Activated T-helper 1 cell treated with anti-CD3 and anti-CD28 coated beads, Interleukin-12 subunit alpha, Interleukin-12 subunit beta, Interleukin-2, Interleukin-4 antibody, amounts not matched to agents 30 ng/mL and 10 ng/mL and 1 ng/mL, durations not matched to agents 14 hours and 24 hours and 36 hours (primary cell): ENCODE measurements at regions not wholly inside any gene's neighbourhood (a gene's known extent, or its start where the extent isn't known, plus 50 kb on each side); places are given as distances from the start of the nearest gene placed in this dataset.

Experiments used
- DNase-seq: peaks from one replicate; pipeline ENCODE4 v3.0.0; 2021; ENCODE audit warnings: low spot score
- H3K27ac Mint-ChIP-seq: one replicate; pipeline ENCODE4 v1.8.0; 2021; ENCODE audit warnings: mild to moderate bottlenecking, mixed read lengths
- H3K27me3 Mint-ChIP-seq: one replicate; pipeline ENCODE4 v1.8.0; 2022; ENCODE audit warnings: mild to moderate bottlenecking, moderate library complexity, mixed read lengths; ENCODE audit not compliant: insufficient read depth
- H3K36me3 Mint-ChIP-seq: one replicate; pipeline ENCODE4 v1.8.0; 2021; ENCODE audit warnings: low read depth, mixed read lengths
- H3K4me1 Mint-ChIP-seq: one replicate; pipeline ENCODE4 v1.8.0; 2021; ENCODE audit warnings: low read depth, mixed read lengths
- H3K4me3 Mint-ChIP-seq: one replicate; pipeline ENCODE4 v1.8.0; 2021; ENCODE audit warnings: mild to moderate bottlenecking, moderate library complexity, mixed read lengths
- H3K9me3 Mint-ChIP-seq: one replicate; pipeline ENCODE4 v1.8.0; 2021; ENCODE audit warnings: mixed read lengths
- intact Hi-C: fragments of 100-400 bp; cut with micrococcal nuclease; formaldehyde crosslinking; loops from one replicate; pipeline ENCODE4 v1.15.1; 2024

- H3K9me3 Mint-ChIP-seq: no peaks in the 10 kb centered on the region
- H3K4me3 Mint-ChIP-seq: no peak overlapping the region
- H3K4me1 Mint-ChIP-seq: no peaks in the 10 kb centered on the region
- DNase-seq: no peak
- intact Hi-C loops: no loop called here
- peaks cover 6% of the 10 kb centered on the region for H3K27me3 Mint-ChIP-seq
- H3K36me3 Mint-ChIP-seq: no peaks in the 10 kb centered on the region
- H3K27ac Mint-ChIP-seq: no peak overlapping the region
Measured at GRCh38 chr2:11024687-11025086, 113.0 kb downstream of the KCNF1 start.

- Mint-ChIP-seq H3K27me3 (peaks cover 8% of the 10 kb centered on the region), H3K4me1 (no peaks in the 10 kb centered on the region), H3K27ac (no peak overlapping the region), H3K9me3 (no peaks in the 10 kb centered on the region), H3K4me3 (no peak overlapping the region), H3K36me3 (no peaks in the 10 kb centered on the region)
- intact Hi-C loops: no loop called here
- DNase-seq: no peak
Measured at GRCh38 chr2:11026286-11026921, 114.7 kb downstream of the KCNF1 start.

DNA sequence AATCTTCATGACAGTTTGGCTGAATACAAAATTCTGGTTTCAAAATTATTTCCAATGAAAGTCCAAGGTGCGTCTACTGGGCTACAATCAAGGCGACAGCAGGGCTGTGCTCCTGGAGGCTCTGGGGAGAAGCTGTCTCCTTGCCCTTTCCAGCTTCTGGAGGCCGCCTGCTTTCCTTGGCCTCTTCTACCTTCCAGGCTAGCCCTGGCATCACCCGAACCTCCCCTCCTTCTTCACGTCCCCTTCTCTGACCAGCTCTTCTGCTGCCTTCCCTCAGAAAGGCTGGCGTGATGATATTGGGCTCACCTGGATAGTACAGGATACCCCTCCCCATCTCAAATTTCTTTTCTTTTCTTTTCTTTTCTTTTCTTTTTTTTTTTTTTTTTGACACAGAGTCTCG lies 115.5 kb downstream of the KCNF1 start:
- Mint-ChIP-seq H3K36me3 (no peaks in the 10 kb centered on the region), H3K4me3 (no peak overlapping the region), H3K4me1 (no peaks in the 10 kb centered on the region), H3K27me3 (peaks cover 2% of the 10 kb centered on the region), H3K27ac (no peak overlapping the region), H3K9me3 (no peaks in the 10 kb centered on the region)
- intact Hi-C loops: no loop called here
- DNase-seq: no peak

- Mint-ChIP-seq H3K9me3 (no peaks in the 10 kb centered on the region), H3K36me3 (no peaks in the 10 kb centered on the region), H3K4me3 (no peak overlapping the region), H3K4me1 (no peaks in the 10 kb centered on the region), H3K27me3 (peaks cover 2% of the 10 kb centered on the region), H3K27ac (no peak overlapping the region)
- intact Hi-C loops: no loop called here
- no peak for DNase-seq
Measured at GRCh38 chr2:11028407-11028916, 116.7 kb downstream of the KCNF1 start.

DNA sequence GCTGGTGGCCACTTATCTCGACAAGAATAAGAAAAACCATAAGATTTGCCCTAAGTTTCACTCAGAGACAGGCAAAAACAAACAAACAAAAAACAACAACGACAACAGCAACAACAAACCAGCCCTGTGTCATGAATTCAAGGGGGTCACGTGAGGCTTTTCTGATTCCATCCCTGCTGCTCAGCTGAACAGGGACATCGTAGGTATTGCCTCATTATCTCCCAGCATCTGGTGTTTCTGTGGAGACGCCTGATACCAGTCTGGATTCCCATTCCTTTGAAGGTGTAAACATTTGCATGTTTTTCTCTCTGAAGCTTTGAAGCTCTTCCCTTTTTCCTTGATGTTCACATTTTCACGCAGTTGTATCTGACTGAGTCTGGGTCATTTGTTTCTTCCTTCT lies 117.4 kb downstream of the KCNF1 start:
- intact Hi-C loops: no loop called here
- Mint-ChIP-seq H3K4me1 (no peaks in the 10 kb centered on the region), H3K36me3 (no peaks in the 10 kb centered on the region), H3K4me3 (no peak overlapping the region), H3K9me3 (no peaks in the 10 kb centered on the region), H3K27ac (no peak overlapping the region), H3K27me3 (peaks cover 2% of the 10 kb centered on the region)
- DNase-seq: no peak

DNA sequence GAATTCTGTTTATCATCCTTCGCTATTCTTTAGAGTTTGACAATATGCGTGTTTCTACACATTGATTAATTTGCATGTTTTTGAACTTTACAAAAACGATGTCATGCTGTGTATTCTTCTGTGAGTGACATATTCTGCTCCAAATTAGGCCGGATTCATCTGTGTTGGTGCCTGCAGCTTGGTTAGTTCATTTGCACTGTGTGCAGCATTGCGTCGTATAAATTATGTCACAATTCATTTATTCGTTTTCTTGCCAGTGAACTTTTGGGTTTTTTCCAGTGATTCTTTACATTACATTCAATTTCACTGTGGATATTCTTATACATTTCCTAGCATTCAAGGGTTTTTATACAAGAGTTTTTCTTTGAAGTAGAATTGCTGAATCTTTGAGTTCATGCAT lies 118.3 kb downstream of the KCNF1 start:
- Mint-ChIP-seq H3K4me1 (no peaks in the 10 kb centered on the region), H3K27ac (no peak overlapping the region), H3K27me3 (peaks cover 2% of the 10 kb centered on the region), H3K9me3 (no peaks in the 10 kb centered on the region), H3K4me3 (no peak overlapping the region), H3K36me3 (peaks cover 2% of the 10 kb centered on the region)
- DNase-seq: no peak
- intact Hi-C loops: no loop called here

GRCh38 chr2:11030909-11031308 lies 119.2 kb downstream of the KCNF1 start:
- H3K9me3 Mint-ChIP-seq: no peaks in the 10 kb centered on the region
- DNase-seq: no peak
- H3K27ac Mint-ChIP-seq: no peak overlapping the region
- intact Hi-C loops: no loop called here
- H3K27me3 Mint-ChIP-seq: peaks cover 3% of the 10 kb centered on the region
- peaks cover 2% of the 10 kb centered on the region for H3K36me3 Mint-ChIP-seq
- H3K4me3 Mint-ChIP-seq: no peak overlapping the region
- H3K4me1 Mint-ChIP-seq: no peaks in the 10 kb centered on the region

- H3K27me3 Mint-ChIP-seq: peaks cover 8% of the 10 kb centered on the region
- H3K9me3 Mint-ChIP-seq: peaks cover 2% of the 10 kb centered on the region
- H3K4me1 Mint-ChIP-seq: no peaks in the 10 kb centered on the region
- intact Hi-C loops: no loop called here
- H3K36me3 Mint-ChIP-seq: peaks cover 2% of the 10 kb centered on the region
- no peak overlapping the region for H3K27ac Mint-ChIP-seq
- no peak for DNase-seq
- no peak overlapping the region for H3K4me3 Mint-ChIP-seq
Measured at GRCh38 chr2:11031876-11032275, 120.1 kb downstream of the KCNF1 start.

GRCh38 chr2:11032396-11032795 lies 120.7 kb downstream of the KCNF1 start:
- H3K9me3 Mint-ChIP-seq: peaks cover 7% of the 10 kb centered on the region
- no peak overlapping the region for H3K27ac Mint-ChIP-seq
- intact Hi-C loops: no loop called here
- H3K4me1 Mint-ChIP-seq: no peaks in the 10 kb centered on the region
- H3K4me3 Mint-ChIP-seq: no peak overlapping the region
- peaks cover 2% of the 10 kb centered on the region for H3K36me3 Mint-ChIP-seq
- H3K27me3 Mint-ChIP-seq: peaks cover 9% of the 10 kb centered on the region
- DNase-seq: no peak

- Mint-ChIP-seq H3K4me1 (no peaks in the 10 kb centered on the region), H3K27ac (no peak overlapping the region), H3K9me3 (peaks cover 13% of the 10 kb centered on the region), H3K27me3 (peaks cover 9% of the 10 kb centered on the region), H3K36me3 (peaks cover 2% of the 10 kb centered on the region), H3K4me3 (no peak overlapping the region)
- intact Hi-C loops: no loop called here
- no peak for DNase-seq
Measured at GRCh38 chr2:11033114-11033513, 121.4 kb downstream of the KCNF1 start.

GRCh38 chr2:11038641-11039040 lies 116.6 kb upstream of the SLC66A3 start:
- peaks cover 2% of the 10 kb centered on the region for H3K36me3 Mint-ChIP-seq
- no peak overlapping the region for H3K4me3 Mint-ChIP-seq
- no peaks in the 10 kb centered on the region for H3K4me1 Mint-ChIP-seq
- peaks cover 14% of the 10 kb centered on the region for H3K27me3 Mint-ChIP-seq
- intact Hi-C loops: no loop called here
- peaks cover 28% of the 10 kb centered on the region for H3K9me3 Mint-ChIP-seq
- H3K27ac Mint-ChIP-seq: no peak overlapping the region
- DNase-seq: no peak

DNA sequence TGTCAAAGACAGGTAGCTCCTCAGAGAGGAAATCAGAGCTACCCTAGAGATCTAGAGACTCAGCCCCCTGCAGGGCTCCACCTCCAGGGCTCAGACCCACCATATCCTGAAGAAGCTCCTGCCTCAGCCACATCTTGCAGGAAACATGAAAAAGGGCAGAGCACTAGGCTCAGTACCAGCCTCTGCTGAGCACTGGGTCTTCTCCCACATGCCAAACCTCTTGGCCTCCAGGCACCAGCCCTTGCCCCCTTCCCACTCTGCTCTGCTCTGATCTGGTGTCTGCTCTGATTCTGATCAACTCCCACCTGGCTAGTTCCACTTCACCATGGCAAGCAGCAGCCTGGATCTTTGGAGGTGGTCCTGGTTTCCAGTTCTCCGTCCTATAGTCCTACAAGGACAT lies 114.3 kb upstream of the SLC66A3 start:
- DNase-seq: no peak
- Mint-ChIP-seq H3K27ac (no peak overlapping the region), H3K4me3 (no peak overlapping the region), H3K27me3 (peaks cover 12% of the 10 kb centered on the region), H3K9me3 (peaks cover 28% of the 10 kb centered on the region), H3K36me3 (no peaks in the 10 kb centered on the region), H3K4me1 (no peaks in the 10 kb centered on the region)
- intact Hi-C loops: no loop called here

GRCh38 chr2:11042841-11043240 lies 112.4 kb upstream of the SLC66A3 start:
- Mint-ChIP-seq H3K27ac (no peak overlapping the region), H3K4me1 (no peaks in the 10 kb centered on the region), H3K36me3 (no peaks in the 10 kb centered on the region), H3K27me3 (peaks cover 7% of the 10 kb centered on the region), H3K9me3 (peaks cover 18% of the 10 kb centered on the region), H3K4me3 (no peak overlapping the region)
- DNase-seq: no peak
- intact Hi-C loops: no loop called here

DNA sequence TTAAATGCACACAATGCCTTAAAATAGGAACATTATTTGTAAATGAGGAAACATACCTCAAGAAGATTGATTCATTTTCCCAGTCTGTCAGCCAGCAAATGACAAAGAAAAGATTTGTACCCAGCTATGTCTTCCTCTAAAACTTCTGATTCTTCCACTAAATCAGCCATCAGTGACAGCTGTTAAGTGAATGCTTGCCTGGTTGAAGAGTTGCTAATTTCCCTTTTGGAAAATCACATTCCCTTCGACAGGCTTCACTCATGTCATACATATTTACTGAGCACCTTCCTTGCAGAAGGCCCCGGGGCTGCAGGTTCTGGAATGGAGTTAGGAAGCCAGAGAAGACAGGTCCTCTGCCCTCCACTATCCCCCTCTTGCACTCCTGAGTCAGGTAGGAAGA lies 112.0 kb upstream of the SLC66A3 start:
- Mint-ChIP-seq H3K27ac (no peak overlapping the region), H3K27me3 (peaks cover 7% of the 10 kb centered on the region), H3K9me3 (peaks cover 14% of the 10 kb centered on the region), H3K4me1 (no peaks in the 10 kb centered on the region), H3K36me3 (no peaks in the 10 kb centered on the region), H3K4me3 (no peak overlapping the region)
- DNase-seq: no peak
- intact Hi-C loops: no loop called here
